ENCODE measurements at regions not wholly inside any gene's neighbourhood (a gene's known extent, or its start where the extent isn't known, plus 50 kb on each side); places are given as distances from the start of the nearest gene placed in this dataset.
"Not testable (repeated sequence)": the region's sequence is repeated elsewhere in the genome, so short reads cannot be mapped to it uniquely, and the experiment has no call there.

DNA sequence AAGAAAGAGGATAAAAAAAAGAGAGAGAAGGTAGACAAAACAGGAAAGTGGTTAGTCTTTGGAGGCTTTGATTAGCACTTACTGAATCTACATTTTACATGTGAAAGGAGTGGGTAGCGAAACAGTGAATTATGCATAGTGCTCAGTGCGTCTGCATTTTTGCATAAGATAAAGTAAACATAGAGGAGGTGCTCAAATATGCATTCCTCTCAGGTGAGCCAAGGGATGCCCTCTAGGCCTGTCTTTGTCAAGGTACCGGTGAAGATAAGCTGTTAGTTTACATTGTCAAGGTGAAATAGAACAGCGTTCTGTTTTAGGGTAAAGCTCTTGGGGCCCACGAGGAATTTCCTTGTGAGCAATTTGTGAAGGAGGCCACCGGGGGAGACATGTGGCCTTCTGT, 260.6 kb downstream of the TRIML1 start:
- Histone ChIP-seq H3K9me3 (ENCODE audit: low read length) (no peaks in the 10 kb centered on the region), H3K27ac (ENCODE audit: low read depth, low read length) (no peak overlapping the region), H3K27me3 (ENCODE audit: insufficient read depth, low read length, poor library complexity, severe bottlenecking) (no peaks in the 10 kb centered on the region), H3K36me3 (ENCODE audit: insufficient read depth, low read length) (no peaks in the 10 kb centered on the region), H3K4me1 (ENCODE audit: insufficient read depth, low read length) (no peaks in the 10 kb centered on the region), H3K4me3 (ENCODE audit: low read length) (no peak overlapping the region)
- Mint-ChIP-seq H3K4me3 (no peak overlapping the region), H3K27ac (no peak overlapping the region), H3K36me3 (no peaks in the 10 kb centered on the region), H3K4me1 (no peaks in the 10 kb centered on the region), H3K9me3 (peaks cover 2 to 21% (median 6%) of the 10 kb centered on the region in 5 donors), H3K27me3 (no peaks in the 10 kb centered on the region)
- CTCF ChIA-PET, result no interaction called here
- POLR2A ChIA-PET, result no interaction called here
- DNase-seq, result no peak

DNA sequence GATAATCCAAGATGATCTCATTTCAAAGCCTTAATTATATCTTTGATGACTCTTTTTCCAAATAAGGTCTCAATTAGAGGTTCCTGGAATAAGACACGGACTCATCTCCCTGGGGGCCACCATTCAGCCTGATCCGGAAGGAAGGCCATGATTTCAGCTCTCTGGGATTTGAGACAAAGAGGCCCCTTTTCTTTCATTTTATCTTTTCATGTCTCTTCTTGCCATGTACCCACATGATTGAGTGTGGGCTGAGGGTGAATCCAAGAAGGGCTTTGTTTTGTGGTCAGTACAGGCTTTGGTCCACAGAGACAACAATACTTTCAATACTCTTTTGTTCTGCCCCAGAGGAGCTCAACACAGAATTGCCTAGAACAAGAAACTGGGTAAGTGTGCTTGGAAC, 261.2 kb downstream of the TRIML1 start:
- no peaks in the 10 kb centered on the region for H3K36me3 ChIP-seq (ENCODE audit: insufficient read depth, low read length)
- Mint-ChIP-seq H3K9me3 (peaks cover 2 to 21% (median 6%) of the 10 kb centered on the region in 5 donors), H3K4me3 (no peak overlapping the region), H3K36me3 (no peaks in the 10 kb centered on the region), H3K27ac (no peak overlapping the region), H3K27me3 (no peaks in the 10 kb centered on the region), H3K4me1 (no peaks in the 10 kb centered on the region)
- H3K27me3 ChIP-seq (ENCODE audit: insufficient read depth, low read length, poor library complexity, severe bottlenecking), result no peaks in the 10 kb centered on the region
- ChIA-PET CTCF (no interaction called here), POLR2A (no interaction called here)
- H3K9me3 ChIP-seq (ENCODE audit: low read length), result no peaks in the 10 kb centered on the region
- no peak overlapping the region for H3K4me3 ChIP-seq (ENCODE audit: low read length)
- no peak overlapping the region for H3K27ac ChIP-seq (ENCODE audit: low read depth, low read length)
- no peak for DNase-seq
- H3K4me1 ChIP-seq (ENCODE audit: insufficient read depth, low read length), result no peaks in the 10 kb centered on the region

DNA sequence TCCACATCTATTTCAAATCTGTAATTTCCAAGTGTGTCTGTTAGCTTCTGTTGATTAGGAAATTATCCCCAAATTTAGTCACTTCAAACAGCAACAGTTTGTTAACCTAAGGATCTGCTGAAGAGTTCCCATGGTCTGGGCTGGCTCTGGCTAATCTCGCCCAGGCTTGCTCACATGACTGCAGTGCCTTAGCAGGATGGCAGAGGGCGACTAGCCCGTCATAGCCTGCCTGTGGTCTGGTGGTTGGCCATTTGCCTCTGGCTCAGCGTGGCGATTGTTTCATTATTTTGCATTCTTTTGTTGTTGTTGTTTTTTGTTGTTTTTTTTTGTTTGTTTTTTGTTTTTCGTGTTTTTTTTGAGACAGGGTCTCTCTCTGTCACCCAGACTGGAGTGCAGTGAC, 264.0 kb downstream of the TRIML1 start:
- CTCF ChIA-PET, result no interaction called here
- H3K4me3 Mint-ChIP-seq, result no peak overlapping the region
- H3K9me3 Mint-ChIP-seq, result peaks cover 2 to 22% (median 9%) of the 10 kb centered on the region in 5 donors
- no peak overlapping the region for H3K27ac ChIP-seq (ENCODE audit: low read depth, low read length)
- no peaks in the 10 kb centered on the region for H3K36me3 ChIP-seq (ENCODE audit: insufficient read depth, low read length)
- no peaks in the 10 kb centered on the region for H3K27me3 ChIP-seq (ENCODE audit: insufficient read depth, low read length, poor library complexity, severe bottlenecking)
- H3K27ac Mint-ChIP-seq, result no peak overlapping the region
- no peaks in the 10 kb centered on the region for H3K36me3 Mint-ChIP-seq
- DNase-seq, result no peak
- POLR2A ChIA-PET, result no interaction called here
- no peaks in the 10 kb centered on the region for H3K4me1 ChIP-seq (ENCODE audit: insufficient read depth, low read length)
- H3K4me1 Mint-ChIP-seq, result no peaks in the 10 kb centered on the region
- H3K4me3 ChIP-seq (ENCODE audit: low read length), result no peak overlapping the region
- H3K9me3 ChIP-seq (ENCODE audit: low read length), result no peaks in the 10 kb centered on the region
- no peaks in the 10 kb centered on the region for H3K27me3 Mint-ChIP-seq

DNA sequence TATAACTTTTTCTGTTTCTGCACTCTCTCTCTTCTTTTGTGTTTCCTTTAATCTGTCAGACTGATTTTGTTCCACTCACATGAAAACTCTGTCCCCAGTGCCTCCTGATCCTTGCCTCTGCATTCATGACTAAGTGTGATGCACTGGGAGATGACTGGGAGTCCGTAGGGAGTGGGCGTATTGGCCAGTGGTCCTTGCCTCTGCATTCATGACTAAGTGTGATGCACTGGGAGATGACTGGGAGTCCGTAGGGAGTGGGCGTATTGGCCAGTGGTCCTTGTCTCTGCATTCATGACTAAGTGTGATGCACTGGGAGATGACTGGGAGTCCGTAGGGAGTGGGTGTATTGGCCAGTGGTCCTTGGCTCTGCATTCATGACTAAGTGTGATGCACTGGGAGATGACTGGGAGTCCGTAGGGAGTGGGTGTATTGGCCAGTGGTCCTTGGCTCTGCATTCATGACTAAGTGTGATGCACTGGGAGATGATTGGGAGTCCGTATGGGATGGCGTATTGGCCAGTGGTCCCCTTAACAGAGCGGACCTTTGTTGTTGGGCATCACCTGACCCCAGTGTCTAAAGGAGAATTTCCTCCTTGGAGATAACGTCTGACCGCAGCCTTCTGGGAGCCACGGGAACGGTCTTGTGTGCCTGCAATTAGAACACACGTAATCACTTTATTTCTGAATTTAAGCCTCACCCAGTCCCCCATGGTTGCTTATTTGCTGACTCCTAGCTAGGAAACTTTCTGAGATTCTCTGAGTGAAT, 266.0 kb downstream of the TRIML1 start:
- not testable (repeated sequence) for H3K9me3 ChIP-seq (ENCODE audit: low read length)

DNA sequence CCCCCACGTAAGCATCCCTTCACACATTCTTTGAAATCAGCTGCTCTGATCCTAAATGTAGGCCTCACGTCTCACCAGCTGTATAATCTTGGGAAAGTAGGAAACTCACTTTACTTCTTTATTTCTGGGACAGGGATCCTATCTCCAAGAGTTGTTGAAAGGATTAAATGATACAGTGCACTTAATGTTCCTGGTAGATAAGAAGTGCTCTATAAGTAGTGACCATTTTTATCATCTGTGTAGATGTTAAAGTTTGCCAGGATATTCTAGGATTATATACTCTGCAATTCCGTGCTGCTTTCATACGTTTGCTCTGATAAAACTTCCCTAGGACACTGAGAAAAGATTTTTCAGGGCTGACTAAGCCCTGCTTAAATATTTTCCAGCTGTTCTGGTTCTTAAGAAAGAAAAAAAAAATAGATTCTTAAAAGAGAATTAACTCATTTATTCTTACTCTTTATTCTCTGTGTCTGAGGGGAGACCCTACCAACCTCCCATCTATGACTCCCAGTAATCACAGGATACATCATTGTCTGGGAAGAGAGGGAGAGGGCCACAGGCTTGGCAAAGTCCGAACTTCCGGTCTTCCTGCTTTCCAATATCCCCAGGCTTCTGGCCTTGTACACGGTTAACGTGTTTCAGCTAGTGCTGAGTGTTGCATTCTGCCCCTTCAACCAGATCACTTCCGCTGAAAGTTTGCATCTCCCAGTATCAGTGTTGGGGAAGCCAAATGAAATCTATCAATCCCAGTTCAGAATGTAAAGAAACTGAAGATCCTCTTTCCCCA, 269.2 kb downstream of the TRIML1 start:
- H3K4me3 Mint-ChIP-seq, result no peak overlapping the region
- Histone ChIP-seq H3K4me3 (ENCODE audit: low read length) (no peak overlapping the region), H3K4me1 (ENCODE audit: insufficient read depth, low read length) (no peaks in the 10 kb centered on the region), H3K27me3 (ENCODE audit: insufficient read depth, low read length, poor library complexity, severe bottlenecking) (no peaks in the 10 kb centered on the region), H3K36me3 (ENCODE audit: insufficient read depth, low read length) (no peaks in the 10 kb centered on the region), H3K9me3 (ENCODE audit: low read length) (no peaks in the 10 kb centered on the region), H3K27ac (ENCODE audit: low read depth, low read length) (no peak overlapping the region)
- ChIA-PET POLR2A (no interaction called here), CTCF (no interaction called here)
- no peaks in the 10 kb centered on the region for H3K4me1 Mint-ChIP-seq
- H3K9me3 Mint-ChIP-seq, result peaks cover 7 to 20% (median 14%) of the 10 kb centered on the region in 5 donors
- peaks cover 0 to 2% (median 0%) of the 10 kb centered on the region in 3 donors for H3K36me3 Mint-ChIP-seq
- no peak overlapping the region for H3K27ac Mint-ChIP-seq
- peaks cover 0 to 2% of the 10 kb centered on the region in 2 donors for H3K27me3 Mint-ChIP-seq
- DNase-seq, result no peak

More for the DNA sequence above, 266.0 kb downstream of the TRIML1 start:
- H3K4me1 Mint-ChIP-seq; H3K36me3 Mint-ChIP-seq; H3K27me3 ChIP-seq (ENCODE audit: insufficient read depth, low read length, poor library complexity, severe bottlenecking); CTCF ChIA-PET; DNase-seq; H3K36me3 ChIP-seq (ENCODE audit: insufficient read depth, low read length); H3K4me1 ChIP-seq (ENCODE audit: insufficient read depth, low read length); H3K27me3 Mint-ChIP-seq; H3K4me3 ChIP-seq (ENCODE audit: low read length); POLR2A ChIA-PET; H3K4me3 Mint-ChIP-seq; H3K27ac Mint-ChIP-seq; H3K27ac ChIP-seq (ENCODE audit: low read depth, low read length): not testable (repeated sequence)
- peaks cover 2 to 24% (median 13%) of the 10 kb centered on the region in 5 donors for H3K9me3 Mint-ChIP-seq

DNA sequence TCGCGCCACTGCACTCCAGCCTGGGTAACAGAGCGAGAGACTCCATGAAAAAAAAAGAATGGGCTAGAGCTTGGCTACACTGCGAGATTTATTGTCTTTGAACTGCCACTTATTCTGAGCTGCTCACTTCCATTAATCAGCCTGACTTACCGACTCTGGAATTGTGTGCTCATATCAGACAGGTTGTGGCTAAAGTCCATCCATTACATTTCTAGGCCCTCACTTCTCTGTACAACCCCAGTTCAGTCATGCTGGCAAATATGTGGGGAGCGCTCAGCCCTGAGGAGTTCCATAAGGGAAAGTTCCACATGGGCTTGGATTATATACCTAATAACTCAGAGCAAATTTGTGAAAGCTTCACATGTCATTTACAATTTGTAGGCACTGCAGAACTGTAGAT, 270.6 kb downstream of the TRIML1 start:
- Histone ChIP-seq H3K4me3 (ENCODE audit: low read length) (no peak overlapping the region), H3K27ac (ENCODE audit: low read depth, low read length) (no peak overlapping the region), H3K9me3 (ENCODE audit: low read length) (no peaks in the 10 kb centered on the region), H3K27me3 (ENCODE audit: insufficient read depth, low read length, poor library complexity, severe bottlenecking) (no peaks in the 10 kb centered on the region), H3K36me3 (ENCODE audit: insufficient read depth, low read length) (no peaks in the 10 kb centered on the region), H3K4me1 (ENCODE audit: insufficient read depth, low read length) (no peaks in the 10 kb centered on the region)
- ChIA-PET CTCF (no interaction called here), POLR2A (no interaction called here)
- Mint-ChIP-seq H3K4me1 (no peaks in the 10 kb centered on the region), H3K27me3 (peaks cover 0 to 2% of the 10 kb centered on the region in 2 donors), H3K27ac (no peak overlapping the region), H3K36me3 (peaks cover 0 to 2% (median 0%) of the 10 kb centered on the region in 3 donors), H3K9me3 (peaks cover 7 to 18% (median 14%) of the 10 kb centered on the region in 5 donors), H3K4me3 (no peak overlapping the region)
- DNase-seq, result no peak

DNA sequence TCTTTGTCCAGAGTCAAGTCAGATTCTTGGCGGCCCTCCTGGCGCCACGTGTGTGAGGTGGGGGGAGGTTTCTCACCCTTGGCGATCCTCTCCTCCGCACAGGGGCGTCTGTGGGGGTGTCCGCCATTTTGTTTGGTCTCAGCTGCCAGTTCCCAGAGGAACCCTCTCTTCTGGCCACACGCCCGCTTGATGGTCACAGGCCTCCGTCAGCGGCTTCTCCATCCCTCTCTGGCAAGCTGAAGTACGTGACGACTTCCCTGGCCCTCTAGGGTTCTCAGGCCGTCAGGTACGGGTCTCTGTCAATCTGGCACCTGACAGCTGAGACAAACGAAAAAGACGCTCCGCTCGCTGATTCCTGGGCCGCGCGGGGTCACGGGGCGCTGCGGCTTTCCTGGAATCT, 272.6 kb downstream of the TRIML1 start:
- no peaks in the 10 kb centered on the region for H3K36me3 ChIP-seq (ENCODE audit: insufficient read depth, low read length)
- peaks cover 0 to 2% of the 10 kb centered on the region in 2 donors for H3K27me3 Mint-ChIP-seq

DNA sequence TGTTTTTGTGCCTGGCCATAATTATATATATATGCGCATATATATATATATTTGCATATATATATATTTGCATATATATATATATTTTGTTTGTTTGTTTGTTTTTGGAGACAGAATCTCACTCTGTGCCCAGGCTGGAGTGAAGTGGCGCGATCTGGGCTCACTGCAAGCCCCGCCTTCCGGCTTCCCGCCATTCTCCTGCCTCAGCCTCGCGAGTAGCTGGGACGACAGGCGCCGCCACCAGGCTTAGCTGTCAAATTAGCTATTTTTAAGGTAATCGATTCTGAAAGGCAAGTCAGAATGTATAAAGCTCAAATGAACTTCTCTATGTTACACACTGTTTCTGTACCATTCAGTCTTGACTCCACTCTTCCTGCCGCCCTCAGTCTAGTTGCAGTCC, 273.3 kb downstream of the TRIML1 start:
- no peaks in the 10 kb centered on the region for H3K4me1 Mint-ChIP-seq
- H3K27me3 Mint-ChIP-seq, result peaks cover 0 to 2% of the 10 kb centered on the region in 2 donors
- Histone ChIP-seq H3K27ac (ENCODE audit: low read depth, low read length) (no peak overlapping the region), H3K36me3 (ENCODE audit: insufficient read depth, low read length) (no peaks in the 10 kb centered on the region), H3K4me3 (ENCODE audit: low read length) (no peak overlapping the region), H3K27me3 (ENCODE audit: insufficient read depth, low read length, poor library complexity, severe bottlenecking) (no peaks in the 10 kb centered on the region), H3K9me3 (ENCODE audit: low read length) (no peaks in the 10 kb centered on the region), H3K4me1 (ENCODE audit: insufficient read depth, low read length) (no peaks in the 10 kb centered on the region)
- no peak overlapping the region for H3K4me3 Mint-ChIP-seq
- ChIA-PET POLR2A (no interaction called here), CTCF (no interaction called here)
- H3K9me3 Mint-ChIP-seq, result peaks cover 11 to 24% (median 13%) of the 10 kb centered on the region in 5 donors
- H3K36me3 Mint-ChIP-seq, result peaks cover 0 to 2% (median 0%) of the 10 kb centered on the region in 3 donors
- H3K27ac Mint-ChIP-seq, result no peak overlapping the region
- no peak for DNase-seq

More for the DNA sequence above, 272.6 kb downstream of the TRIML1 start:
- ChIA-PET CTCF (no interaction called here), POLR2A (no interaction called here)
- H3K27me3 ChIP-seq (ENCODE audit: insufficient read depth, low read length, poor library complexity, severe bottlenecking), result no peaks in the 10 kb centered on the region
- no peak overlapping the region for H3K27ac Mint-ChIP-seq
- H3K27ac ChIP-seq (ENCODE audit: low read depth, low read length), result no peak overlapping the region
- H3K4me3 ChIP-seq (ENCODE audit: low read length), result no peak overlapping the region
- H3K4me3 Mint-ChIP-seq, result no peak overlapping the region
- H3K36me3 Mint-ChIP-seq, result peaks cover 0 to 2% (median 0%) of the 10 kb centered on the region in 3 donors
- no peaks in the 10 kb centered on the region for H3K9me3 ChIP-seq (ENCODE audit: low read length)
- H3K4me1 ChIP-seq (ENCODE audit: insufficient read depth, low read length), result no peaks in the 10 kb centered on the region
- H3K4me1 Mint-ChIP-seq, result no peaks in the 10 kb centered on the region
- no peak for DNase-seq
- H3K9me3 Mint-ChIP-seq, result peaks cover 11 to 24% (median 13%) of the 10 kb centered on the region in 5 donors

Data from CD8-positive, alpha-beta memory T cell (primary cell).